ENCODE measurements at regions not wholly inside any gene's neighbourhood (a gene's known extent, or its start where the extent isn't known, plus 50 kb on each side); places are given as distances from the start of the nearest gene placed in this dataset.

DNA sequence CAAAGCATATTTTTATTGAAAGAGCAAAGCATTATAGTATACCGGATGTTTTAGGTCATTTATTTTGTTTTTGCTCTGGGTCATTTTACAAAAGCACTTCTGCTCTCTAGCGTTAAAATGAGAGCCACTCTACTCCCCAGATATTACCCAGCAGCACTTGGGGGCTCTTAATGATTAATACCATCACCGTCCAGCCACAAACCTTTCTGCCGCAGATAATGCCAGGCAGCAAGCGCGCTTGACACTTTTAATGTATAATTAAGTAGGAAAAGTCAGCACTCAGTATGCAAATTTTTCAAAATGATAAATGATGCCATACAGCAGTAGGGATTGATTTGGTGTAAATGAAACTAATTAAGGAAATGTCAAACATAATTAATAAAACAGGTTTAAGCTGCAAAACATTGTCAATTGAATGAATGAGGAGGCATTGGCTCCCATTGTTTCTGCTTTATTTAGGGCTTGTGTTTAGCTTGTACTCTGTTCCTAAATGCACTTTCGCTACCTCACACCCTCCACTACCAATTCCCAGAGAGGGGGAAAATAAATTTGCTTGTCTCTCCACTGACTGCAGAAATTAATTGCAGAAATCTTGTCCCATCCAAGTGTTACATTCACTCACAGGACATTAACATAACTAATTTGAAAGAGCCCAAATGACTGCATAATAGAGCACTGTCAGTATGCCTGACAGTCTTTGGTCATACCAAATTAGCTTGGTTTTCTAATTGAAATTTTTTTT, 358.8 kb upstream of the ARRDC3 start:
- TF ChIP-seq CTCF (IDR thresholded peaks at IDR 0.05; ENCODE audit: poor library complexity, severe bottlenecking) = no peak
- no peak for TF ChIP-seq SMC3 (conservative IDR thresholded peaks at IDR 0.05; ENCODE audit: poor library complexity)
- TF ChIP-seq RAD21 (conservative IDR thresholded peaks at IDR 0.05) = no peak
